CD4-positive, alpha-beta T cell treated with Interleukin-17A for 1 hour (primary cell): ENCODE measurements at regions not wholly inside any gene's neighbourhood (a gene's known extent, or its start where the extent isn't known, plus 50 kb on each side); places are given as distances from the start of the nearest gene placed in this dataset.

Experiments used
- DNase-seq: peaks from one replicate; pipeline ENCODE4 v3.0.0-alpha.2; 2020

GRCh38 chr2:107392241-107392704 lies 434.4 kb upstream of the RGPD4 start:
- no peak for DNase-seq

- DNase-seq = no peak
These were observed 433.2 kb upstream of the RGPD4 start for GRCh38 chr2:107393516-107393915.

- no peak for DNase-seq
These were observed 428.0 kb upstream of the RGPD4 start for GRCh38 chr2:107398683-107399082.

GRCh38 chr2:107402330-107402729 lies 424.4 kb upstream of the RGPD4 start:
- DNase-seq = no peak

- DNase-seq = no peak
These were observed 421.4 kb upstream of the RGPD4 start for GRCh38 chr2:107405261-107405660.

GRCh38 chr2:107407017-107407416 lies 419.7 kb upstream of the RGPD4 start:
- no peak for DNase-seq

GRCh38 chr2:107407974-107408373 lies 418.7 kb upstream of the RGPD4 start:
- DNase-seq = no peak

GRCh38 chr2:107411267-107411666 lies 415.4 kb upstream of the RGPD4 start:
- DNase-seq = no peak

- no peak for DNase-seq
These were observed 414.3 kb upstream of the RGPD4 start for GRCh38 chr2:107412209-107412904.

GRCh38 chr2:107412981-107413380 lies 413.7 kb upstream of the RGPD4 start:
- DNase-seq = no peak

GRCh38 chr2:107414376-107414775 lies 412.3 kb upstream of the RGPD4 start:
- DNase-seq = no peak

GRCh38 chr2:107418708-107419107 lies 408.0 kb upstream of the RGPD4 start:
- DNase-seq = no peak

- no peak for DNase-seq
These were observed 407.5 kb upstream of the RGPD4 start for GRCh38 chr2:107419191-107419590.

- DNase-seq = no peak
These were observed 397.9 kb upstream of the RGPD4 start for GRCh38 chr2:107428781-107429180.

- DNase-seq = no peak
These were observed 396.7 kb upstream of the RGPD4 start for GRCh38 chr2:107430006-107430405.

- DNase-seq = no peak
These were observed 396.0 kb upstream of the RGPD4 start for GRCh38 chr2:107430596-107431266.

- DNase-seq = no peak
These were observed 390.4 kb upstream of the RGPD4 start for GRCh38 chr2:107436281-107436680.

- no peak for DNase-seq
These were observed 389.4 kb upstream of the RGPD4 start for GRCh38 chr2:107437265-107437664.

GRCh38 chr2:107437807-107438206 lies 388.9 kb upstream of the RGPD4 start:
- no peak for DNase-seq

- DNase-seq = no peak
These were observed 378.5 kb upstream of the RGPD4 start for GRCh38 chr2:107448160-107448559.

- DNase-seq = no peak
These were observed 365.4 kb upstream of the RGPD4 start for GRCh38 chr2:107461301-107461700.

- no peak for DNase-seq
These were observed 364.5 kb upstream of the RGPD4 start for GRCh38 chr2:107462181-107462580.

GRCh38 chr2:107466241-107466640 lies 360.5 kb upstream of the RGPD4 start:
- no peak for DNase-seq

GRCh38 chr2:107466984-107467773 lies 359.5 kb upstream of the RGPD4 start:
- DNase-seq = no peak
